ENCODE measurements at regions not wholly inside any gene's neighbourhood (a gene's known extent, or its start where the extent isn't known, plus 50 kb on each side); places are given as distances from the start of the nearest gene placed in this dataset.
"Not testable (repeated sequence)": the region's sequence is repeated elsewhere in the genome, so short reads cannot be mapped to it uniquely, and the experiment has no call there.

- DNase-seq (ENCODE audit: low read depth) = no peak
Observed at GRCh38 chr15:66964111-66964738, 101.2 kb upstream of the SMAD3 start.

DNA sequence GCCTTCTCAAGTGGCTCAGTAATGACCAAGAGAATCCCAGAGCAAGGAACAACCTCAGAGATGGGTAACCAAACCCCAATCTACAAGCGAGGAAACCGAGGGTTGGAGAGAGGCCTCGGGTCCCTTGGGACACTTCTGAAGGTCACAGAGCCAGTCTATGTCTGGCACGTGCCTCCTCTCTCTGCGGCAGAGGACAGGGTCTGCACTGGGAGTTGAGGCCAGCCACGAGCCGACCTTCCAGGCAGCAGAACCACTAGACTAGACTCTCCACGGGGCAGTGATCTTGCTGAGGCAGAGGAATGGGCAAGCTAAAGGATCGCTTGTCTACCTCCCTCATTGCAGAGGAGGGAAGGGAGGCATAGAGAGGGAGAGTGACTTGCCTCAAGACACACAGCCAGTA lies 100.6 kb upstream of the SMAD3 start:
- no peak for DNase-seq (ENCODE audit: low read depth)

DNA sequence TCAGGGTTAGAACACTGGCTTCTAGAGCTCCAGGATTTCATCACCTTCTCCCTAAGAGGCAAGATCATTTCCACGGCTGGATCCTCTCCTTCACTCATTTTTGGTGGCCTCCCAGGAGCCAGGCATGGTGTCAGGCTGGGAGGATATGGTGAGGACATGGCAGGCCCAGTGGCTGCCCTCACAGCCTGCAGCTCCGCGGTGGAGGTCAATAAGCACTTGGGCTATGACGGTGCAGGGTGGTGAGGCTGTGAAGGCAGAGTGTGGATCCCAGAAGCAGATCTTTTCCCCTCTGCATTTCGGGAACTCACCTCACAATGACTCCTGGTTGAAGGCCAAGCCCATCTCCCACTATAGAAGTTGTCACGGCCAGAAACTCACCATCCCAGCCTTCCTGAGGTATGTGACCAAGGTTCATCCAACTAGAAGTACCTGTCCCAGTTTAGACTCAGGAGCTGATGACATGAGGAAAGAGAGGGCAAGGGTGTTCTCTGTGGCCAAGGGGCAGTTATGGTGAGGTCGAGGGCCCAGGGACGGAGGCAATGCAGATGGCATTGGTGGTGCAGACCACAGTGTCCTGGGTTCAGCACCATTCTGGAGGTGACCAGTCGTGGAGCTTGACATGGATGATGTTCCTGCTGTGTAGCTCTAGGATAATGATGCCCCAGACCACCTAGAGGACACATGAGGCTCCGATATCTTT lies 100.1 kb upstream of the SMAD3 start:
- DNase-seq (ENCODE audit: low read depth) = no peak

GRCh38 chr15:66966256-66966655 lies 99.1 kb upstream of the SMAD3 start:
- no peak for DNase-seq (ENCODE audit: low read depth)

GRCh38 chr15:66968806-66969596 lies 96.4 kb upstream of the SMAD3 start:
- no peak for DNase-seq (ENCODE audit: low read depth)

DNA sequence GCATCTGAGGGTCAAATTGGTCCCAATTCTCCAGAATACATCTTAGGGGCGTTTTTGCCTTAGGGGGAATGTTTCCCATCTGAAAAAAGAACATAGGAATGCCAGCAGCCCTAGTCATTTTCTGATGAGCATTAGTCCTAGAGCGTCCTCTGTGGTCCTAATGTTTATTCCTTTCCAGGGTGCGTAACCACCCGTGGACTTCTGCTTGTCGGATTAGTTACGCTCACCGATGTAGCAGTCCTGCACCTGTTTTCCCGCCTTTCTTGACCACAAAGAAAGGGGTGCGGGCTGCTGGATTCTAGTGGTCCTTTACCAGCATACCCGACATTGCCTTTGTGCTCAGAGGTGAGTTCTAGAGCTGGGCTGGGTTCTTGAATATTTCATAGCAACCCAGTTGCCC lies 91.3 kb upstream of the SMAD3 start:
- not testable (repeated sequence) for DNase-seq (ENCODE audit: low read depth)

- not testable (repeated sequence) for DNase-seq (ENCODE audit: low read depth)
Observed at GRCh38 chr15:66976106-66976640, 89.2 kb upstream of the SMAD3 start.

- not testable (repeated sequence) for DNase-seq (ENCODE audit: low read depth)
Observed at GRCh38 chr15:66980326-66980725, 85.1 kb upstream of the SMAD3 start.

DNA sequence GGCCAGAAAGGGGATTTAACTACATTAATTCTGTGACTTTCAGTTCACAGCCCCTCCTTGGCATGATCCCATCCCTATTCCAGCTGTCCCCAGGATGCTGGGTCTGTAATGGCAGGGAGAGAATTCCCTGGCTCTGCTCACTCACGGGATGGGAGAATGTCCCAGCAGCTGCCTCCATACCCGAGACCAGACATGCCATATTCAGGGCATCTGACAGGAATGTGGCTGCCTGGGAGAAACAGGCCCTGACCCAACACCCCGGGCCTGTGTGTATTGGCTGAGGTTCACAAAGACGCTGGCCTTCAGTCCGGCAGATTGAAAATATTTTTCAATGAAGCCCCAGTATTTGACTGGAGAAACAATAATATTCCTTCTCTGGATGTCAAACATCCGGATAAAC lies 83.6 kb upstream of the SMAD3 start:
- no peak for DNase-seq (ENCODE audit: low read depth)

DNA sequence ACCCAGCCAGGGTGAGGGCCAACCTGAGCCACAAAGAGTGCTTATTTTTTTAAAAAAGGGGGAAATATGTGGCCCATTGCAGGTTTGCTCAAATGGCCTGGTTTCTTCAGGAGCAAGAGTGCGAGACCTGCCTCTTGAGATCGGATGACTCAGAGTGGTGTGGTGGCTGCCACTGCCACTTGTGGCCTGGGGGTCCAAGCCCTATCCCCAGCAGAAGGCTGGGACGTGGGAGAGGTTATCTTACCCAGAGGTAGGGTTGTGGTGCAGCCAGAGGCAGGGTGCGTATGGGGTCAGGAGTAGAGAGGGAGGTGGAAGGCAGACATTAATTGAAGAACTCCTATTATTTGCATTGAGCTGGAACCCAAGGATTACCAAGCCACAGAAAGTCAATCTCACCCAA lies 83.2 kb upstream of the SMAD3 start:
- no peak for DNase-seq (ENCODE audit: low read depth)

DNA sequence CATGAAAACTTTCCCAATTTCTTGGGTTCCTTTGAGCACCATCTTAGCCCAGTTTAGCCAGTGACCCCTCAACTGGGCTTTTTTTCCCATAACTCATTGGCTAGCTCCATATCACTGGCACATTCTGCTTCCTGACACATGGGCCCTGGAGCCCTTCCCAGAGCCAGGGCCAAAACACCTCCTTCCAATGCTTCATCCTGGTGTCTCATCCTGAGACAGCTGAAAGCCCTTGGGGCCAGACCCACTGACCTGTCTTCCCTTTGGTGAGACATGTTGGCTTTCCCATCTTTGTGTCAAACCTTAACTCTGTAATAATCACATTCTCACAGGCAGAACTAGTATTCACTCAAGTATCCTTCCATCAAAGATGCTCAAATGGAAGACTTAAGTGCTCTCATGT lies 82.6 kb upstream of the SMAD3 start:
- DNase-seq (ENCODE audit: low read depth) = no peak

GRCh38 chr15:66985653-66986052 lies 79.7 kb upstream of the SMAD3 start:
- DNase-seq (ENCODE audit: low read depth) = no peak

- DNase-seq (ENCODE audit: low read depth) = no peak
Observed at GRCh38 chr15:66986951-66987350, 78.5 kb upstream of the SMAD3 start.

- DNase-seq (ENCODE audit: low read depth) = no peak
Observed at GRCh38 chr15:66993090-66993489, 72.3 kb upstream of the SMAD3 start.

- DNase-seq (ENCODE audit: low read depth) = no peak
Observed at GRCh38 chr15:66993874-66994696, 71.3 kb upstream of the SMAD3 start.

DNA sequence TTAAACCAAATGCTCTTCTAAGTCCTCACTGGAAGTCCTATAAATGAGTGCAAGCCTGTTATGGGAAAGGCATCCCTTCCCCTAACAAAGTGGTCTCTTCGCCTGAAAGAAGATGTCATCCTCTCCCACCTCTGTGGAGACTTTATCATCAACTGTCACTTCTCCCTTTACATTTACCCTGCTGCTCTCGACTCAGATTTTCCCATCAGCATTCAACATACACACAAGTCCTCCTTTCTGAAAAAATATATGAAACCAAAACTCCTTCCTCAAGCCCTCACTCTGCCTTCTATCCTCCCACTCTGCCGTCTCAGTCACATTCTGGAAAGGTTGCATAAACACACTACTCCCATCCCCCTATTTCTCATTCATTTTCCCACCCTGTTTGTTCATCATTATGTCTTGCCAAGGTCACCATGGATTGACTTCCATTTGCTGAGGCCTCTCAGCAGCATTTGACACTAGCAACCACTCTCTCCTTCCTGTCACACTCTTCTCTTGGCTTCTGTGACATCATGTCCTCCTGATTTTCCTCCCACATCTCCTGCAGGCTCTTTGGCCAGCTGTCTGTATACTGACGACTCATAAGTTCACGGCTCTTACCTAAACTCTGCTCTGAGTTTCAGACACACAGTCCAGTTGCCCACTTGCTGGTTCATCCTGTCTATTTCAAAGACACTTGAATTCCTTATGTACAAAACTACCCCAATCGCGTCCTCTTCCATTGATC lies 70.3 kb upstream of the SMAD3 start:
- DNase-seq (ENCODE audit: low read depth) = no peak

GRCh38 chr15:66996094-66996493 lies 69.3 kb upstream of the SMAD3 start:
- DNase-seq (ENCODE audit: low read depth) = no peak

DNA sequence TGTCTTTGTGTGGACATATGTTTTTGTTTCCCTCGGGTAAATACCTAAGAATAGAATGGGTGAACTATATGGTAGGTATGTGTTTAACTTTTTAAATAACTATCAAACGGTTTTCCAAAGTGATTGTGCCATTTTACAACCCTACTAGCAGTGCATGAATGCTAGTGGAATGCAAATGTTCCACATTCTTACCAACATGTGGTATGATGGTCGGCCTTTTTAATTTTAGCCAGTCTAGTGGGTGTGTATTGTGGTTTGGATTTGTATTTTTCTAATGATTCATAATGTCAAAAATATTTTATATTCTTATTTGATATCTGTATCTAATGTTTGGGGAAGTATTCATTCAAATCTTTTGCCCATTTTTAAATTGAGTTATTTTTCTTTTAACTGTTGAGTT lies 68.2 kb upstream of the SMAD3 start:
- peak; percentile 23 for DNase-seq (ENCODE audit: low read depth)

GRCh38 chr15:66998234-66998633 lies 67.2 kb upstream of the SMAD3 start:
- not testable (repeated sequence) for DNase-seq (ENCODE audit: low read depth)

GRCh38 chr15:66999046-66999968 lies 66.1 kb upstream of the SMAD3 start:
- DNase-seq (ENCODE audit: low read depth) = no peak

Measured in renal cortical epithelial cell (primary cell).